BJ (cell line): ENCODE measurements at regions not wholly inside any gene's neighbourhood (a gene's known extent, or its start where the extent isn't known, plus 50 kb on each side); places are given as distances from the start of the nearest gene placed in this dataset.

Source experiments
- CTCF ChIA-PET: fragments of 350-600 bp; formaldehyde crosslinking; extraction: SDS; loops from one replicate; lab custom pipeline; 2021; ENCODE audit warnings: antibody characterized with exemption, inconsistent platforms; lab: Yijun Ruan, JAX
- POLR2A ChIA-PET: fragments of 300-600 bp; sonication (Branson Sonifier 250); formaldehyde crosslinking; extraction: SDS; loops from one replicate; lab custom pipeline; 2021; ENCODE audit warnings: antibody characterized with exemption; lab: Charles Lee
- DNase-seq: peaks from one replicate; pipeline ENCODE4 v3.0.0-alpha.2; 2011; ENCODE audit warnings: low read depth
- H3K27me3 ChIP-seq: 2 replicates; pipeline ENCODE4 v1.6.0; 2011; ENCODE audit warnings: low read length; ENCODE audit not compliant: control insufficient read depth, insufficient read depth
- H3K36me3 ChIP-seq: 2 replicates; pipeline ENCODE4 v1.5.1; 2011; ENCODE audit warnings: low read length; ENCODE audit not compliant: control insufficient read depth, insufficient read depth
- H3K4me3 ChIP-seq: 2 replicates; pipeline ENCODE4 v1.5.1; 2011; ENCODE audit warnings: low read depth, mild to moderate bottlenecking, control low read depth, low read length
- CTCF ChIP-seq: IDR thresholded peaks from 2 replicates; pipeline ENCODE4 v1.5.1; 2011; ENCODE audit warnings: low read depth, mild to moderate bottlenecking, control low read depth, inconsistent platforms, low read length, moderate library complexity; ENCODE audit not compliant: insufficient read depth

- no peak overlapping the region for H3K4me3 ChIP-seq
- POLR2A ChIA-PET = no interaction called here
- no peak for TF ChIP-seq CTCF
- DNase-seq = no peak
- no peaks in the 10 kb centered on the region for H3K36me3 ChIP-seq
- CTCF ChIA-PET = no interaction called here
- peaks cover 6% of the 10 kb centered on the region for H3K27me3 ChIP-seq
These were observed 92.5 kb downstream of the KLF6 start for GRCh38 chr10:3692387-3692999.

- Histone ChIP-seq H3K27me3 (peaks cover 5% of the 10 kb centered on the region), H3K4me3 (no peak overlapping the region), H3K36me3 (no peaks in the 10 kb centered on the region)
- POLR2A ChIA-PET = no interaction called here
- no peak for TF ChIP-seq CTCF
- no peak for DNase-seq
- CTCF ChIA-PET = no interaction called here
These were observed 93.5 kb downstream of the KLF6 start for GRCh38 chr10:3691482-3691881.

GRCh38 chr10:3689871-3690510 is 95.0 kb downstream of the KLF6 start:
- ChIA-PET POLR2A (no interaction called here), CTCF (interaction anchor here (0.8 kb wide), 1 partner anchor 493 kb away, joined by 3 read pairs; no protein-coding TSS in a partner anchor)

GRCh38 chr10:3687510-3688081 is 97.4 kb downstream of the KLF6 start:
- CTCF ChIA-PET = interaction anchor here (0.6 kb wide), 1 partner anchor 57 kb away, joined by 3 read pairs; no protein-coding TSS in a partner anchor
- POLR2A ChIA-PET = no interaction called here
- Histone ChIP-seq H3K36me3 (no peaks in the 10 kb centered on the region), H3K27me3 (peaks cover 3% of the 10 kb centered on the region; the same call in 1 of the 2 replicates), H3K4me3 (no peak overlapping the region)
- no peak for DNase-seq
- no peak for TF ChIP-seq CTCF

More at GRCh38 chr10:3689871-3690510, 95.0 kb downstream of the KLF6 start:
- no peak overlapping the region for H3K4me3 ChIP-seq
- TF ChIP-seq CTCF = no peak
- H3K36me3 ChIP-seq = no peaks in the 10 kb centered on the region
- peaks cover 3% of the 10 kb centered on the region for H3K27me3 ChIP-seq
- no peak for DNase-seq

GRCh38 chr10:3685384-3685783 is 99.6 kb downstream of the KLF6 start:
- no peak overlapping the region for H3K4me3 ChIP-seq
- no peak for TF ChIP-seq CTCF
- ChIA-PET CTCF (no interaction called here), POLR2A (no interaction called here)
- DNase-seq = no peak
- H3K27me3 ChIP-seq = no peaks in the 10 kb centered on the region; the same call in 1 of the 2 replicates
- no peaks in the 10 kb centered on the region for H3K36me3 ChIP-seq
